GM12864 (cell line): ENCODE measurements at regions not wholly inside any gene's neighbourhood (a gene's known extent, or its start where the extent isn't known, plus 50 kb on each side); places are given as distances from the start of the nearest gene placed in this dataset.

Experiments used
- DNase-seq: peaks from one replicate; pipeline ENCODE4 v3.0.0-alpha.2; 2011; ENCODE audit warnings: low read depth
- H3K4me3 ChIP-seq: 2 replicates; pipeline ENCODE4 v1.5.1; 2011; ENCODE audit warnings: mild to moderate bottlenecking, low read depth, low read length, control low read depth
- CTCF ChIP-seq: IDR thresholded peaks from 2 replicates; pipeline ENCODE4 v1.5.1; 2011; ENCODE audit warnings: low read depth, mild to moderate bottlenecking, moderate library complexity, low read length, control low read depth, inconsistent platforms; ENCODE audit errors: missing control alignments

- TF ChIP-seq CTCF, result no peak
- no peak overlapping the region for H3K4me3 ChIP-seq
- DNase-seq, result no peak
Measured at GRCh38 chr18:41353777-41354528, 601.1 kb upstream of the PIK3C3 start.

- no peak overlapping the region for H3K4me3 ChIP-seq
- TF ChIP-seq CTCF, result no peak
- no peak for DNase-seq
Measured at GRCh38 chr18:41351430-41351829, 603.6 kb upstream of the PIK3C3 start.

- TF ChIP-seq CTCF, result no peak
- no peak for DNase-seq
- no peak overlapping the region for H3K4me3 ChIP-seq
Measured at GRCh38 chr18:41347057-41347456, 608.0 kb upstream of the PIK3C3 start.

GRCh38 chr18:41343808-41344207 is 611.2 kb upstream of the PIK3C3 start:
- H3K4me3 ChIP-seq, result no peak overlapping the region
- TF ChIP-seq CTCF, result no peak
- no peak for DNase-seq

- H3K4me3 ChIP-seq, result no peak overlapping the region
- DNase-seq, result no peak
- TF ChIP-seq CTCF, result no peak
Measured at GRCh38 chr18:41338341-41338740, 616.7 kb upstream of the PIK3C3 start.

GRCh38 chr18:41331661-41332060 is 623.4 kb upstream of the PIK3C3 start:
- H3K4me3 ChIP-seq, result no peak overlapping the region
- DNase-seq, result no peak
- no peak for TF ChIP-seq CTCF

- H3K4me3 ChIP-seq, result no peak overlapping the region
- no peak for TF ChIP-seq CTCF
- no peak for DNase-seq
Measured at GRCh38 chr18:41326311-41326710, 628.7 kb upstream of the PIK3C3 start.
